ENCODE measurements at regions not wholly inside any gene's neighbourhood (a gene's known extent, or its start where the extent isn't known, plus 50 kb on each side); places are given as distances from the start of the nearest gene placed in this dataset.

DNA sequence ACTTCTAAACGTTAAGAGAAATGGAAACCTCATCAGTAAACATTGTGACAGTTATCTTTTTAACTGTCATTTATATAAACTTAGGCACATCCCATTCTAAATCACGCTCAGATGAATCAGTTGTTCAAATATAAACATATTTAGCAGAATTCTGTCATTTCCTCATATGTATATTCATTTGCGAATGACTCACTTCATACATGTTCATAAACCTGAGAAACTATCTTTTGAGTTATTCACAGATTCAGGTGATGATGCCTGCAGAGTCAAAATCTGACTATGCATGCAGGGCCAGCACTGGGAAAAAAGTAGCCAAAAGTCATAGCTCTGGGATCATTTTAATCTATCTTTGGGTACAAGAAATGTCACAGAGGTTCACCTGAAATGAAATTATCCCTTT, 153.8 kb upstream of the PKN2 start:
- DNase-seq (ENCODE audit: low spot score): no peak
- in situ Hi-C loops (cut with MboI; ENCODE audit: low sequenced_read_pairs, unreplicated experiment): no loop called here
- TF ChIP-seq, protein P1, sequence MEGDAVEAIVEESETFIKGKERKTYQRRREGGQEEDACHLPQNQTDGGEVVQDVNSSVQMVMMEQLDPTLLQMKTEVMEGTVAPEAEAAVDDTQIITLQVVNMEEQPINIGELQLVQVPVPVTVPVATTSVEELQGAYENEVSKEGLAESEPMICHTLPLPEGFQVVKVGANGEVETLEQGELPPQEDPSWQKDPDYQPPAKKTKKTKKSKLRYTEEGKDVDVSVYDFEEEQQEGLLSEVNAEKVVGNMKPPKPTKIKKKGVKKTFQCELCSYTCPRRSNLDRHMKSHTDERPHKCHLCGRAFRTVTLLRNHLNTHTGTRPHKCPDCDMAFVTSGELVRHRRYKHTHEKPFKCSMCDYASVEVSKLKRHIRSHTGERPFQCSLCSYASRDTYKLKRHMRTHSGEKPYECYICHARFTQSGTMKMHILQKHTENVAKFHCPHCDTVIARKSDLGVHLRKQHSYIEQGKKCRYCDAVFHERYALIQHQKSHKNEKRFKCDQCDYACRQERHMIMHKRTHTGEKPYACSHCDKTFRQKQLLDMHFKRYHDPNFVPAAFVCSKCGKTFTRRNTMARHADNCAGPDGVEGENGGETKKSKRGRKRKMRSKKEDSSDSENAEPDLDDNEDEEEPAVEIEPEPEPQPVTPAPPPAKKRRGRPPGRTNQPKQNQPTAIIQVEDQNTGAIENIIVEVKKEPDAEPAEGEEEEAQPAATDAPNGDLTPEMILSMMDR (IDR thresholded peaks at IDR 0.05; ENCODE audit: borderline replicate concordance, control extremely low read depth, extremely low read depth, insufficient read depth, missing control alignments): no peak

DNA sequence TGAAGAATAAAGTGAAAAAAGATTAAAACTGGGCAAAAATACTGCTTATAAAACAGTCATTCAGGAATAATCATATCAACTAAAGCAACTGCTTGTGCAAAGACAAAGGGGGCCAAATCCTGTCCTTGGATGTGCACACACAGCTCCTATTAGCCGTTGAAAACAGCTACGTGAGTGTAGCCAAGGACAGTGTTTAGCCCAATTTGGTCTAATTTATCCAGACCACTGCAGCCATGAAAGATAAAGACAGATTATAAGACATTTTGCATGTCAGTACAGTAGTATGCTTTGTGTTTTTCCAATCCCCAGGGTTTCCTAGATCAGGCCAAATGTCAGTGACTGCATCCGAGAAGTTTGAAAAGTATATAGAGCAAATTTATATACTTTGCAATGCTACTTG, 146.3 kb upstream of the PKN2 start:
- in situ Hi-C loops (cut with MboI; ENCODE audit: low sequenced_read_pairs, unreplicated experiment): no loop called here
- TF ChIP-seq, protein P1 (IDR thresholded peaks at IDR 0.05; ENCODE audit: borderline replicate concordance, control extremely low read depth, extremely low read depth, insufficient read depth, missing control alignments): no peak
- DNase-seq (ENCODE audit: low spot score): no peak

DNA sequence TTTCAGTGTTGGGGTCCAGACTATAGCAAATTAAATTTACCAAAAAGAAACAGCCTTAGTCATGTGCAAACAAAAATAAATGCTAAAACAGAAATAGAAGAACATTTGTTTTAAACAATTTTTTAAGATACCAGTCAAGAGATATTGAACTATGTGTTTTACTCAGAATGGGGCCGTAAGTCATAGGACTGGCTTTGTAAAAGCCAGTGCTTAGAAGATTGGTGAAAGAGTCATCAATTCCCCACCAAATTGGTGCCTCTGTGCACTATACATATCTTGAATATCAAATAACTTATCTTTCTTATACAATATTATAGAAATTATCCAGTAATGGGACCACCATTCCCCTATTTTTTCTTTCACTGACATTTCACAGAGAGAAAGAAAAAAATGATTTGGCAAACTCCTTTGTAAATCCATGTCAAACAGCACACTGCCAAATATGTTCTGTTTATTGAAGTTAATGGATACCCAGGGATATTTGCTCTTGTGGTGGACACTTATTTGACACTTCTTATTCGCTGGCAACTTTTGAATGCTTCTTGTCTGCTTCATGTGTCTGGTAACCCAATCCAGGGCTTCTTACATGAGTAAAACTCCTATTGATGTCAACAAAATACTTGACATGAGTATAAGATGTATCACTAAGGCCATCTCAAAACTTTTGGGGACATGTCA, 145.7 kb upstream of the PKN2 start:
- TF ChIP-seq, protein P1 (IDR thresholded peaks at IDR 0.05; ENCODE audit: borderline replicate concordance, control extremely low read depth, extremely low read depth, insufficient read depth, missing control alignments): no peak
- DNase-seq (ENCODE audit: low spot score): no peak
- in situ Hi-C loops (cut with MboI; ENCODE audit: low sequenced_read_pairs, unreplicated experiment): no loop called here

DNA sequence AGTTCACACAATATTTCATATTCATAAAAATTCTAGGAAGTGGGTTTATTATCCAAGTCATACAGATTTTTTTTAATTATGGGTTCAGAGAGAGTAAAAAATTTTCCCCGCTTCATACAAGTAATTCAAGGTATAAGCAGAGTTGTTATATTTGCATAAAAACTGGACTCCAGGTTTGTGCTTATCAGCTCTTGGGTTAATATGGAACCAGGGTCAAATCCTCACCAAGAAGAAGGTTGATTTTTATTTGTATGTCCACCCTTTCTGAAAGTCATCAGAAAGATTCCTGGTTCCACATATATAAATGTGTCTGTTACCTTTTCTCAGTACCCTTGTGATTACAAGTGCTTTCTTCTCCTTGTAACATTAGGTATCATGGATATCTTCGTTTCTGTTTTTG, 143.8 kb upstream of the PKN2 start:
- in situ Hi-C loops (cut with MboI; ENCODE audit: low sequenced_read_pairs, unreplicated experiment): no loop called here
- no peak for DNase-seq (ENCODE audit: low spot score)
- TF ChIP-seq, protein P1 (IDR thresholded peaks at IDR 0.05; ENCODE audit: borderline replicate concordance, control extremely low read depth, extremely low read depth, insufficient read depth, missing control alignments): no peak

DNA sequence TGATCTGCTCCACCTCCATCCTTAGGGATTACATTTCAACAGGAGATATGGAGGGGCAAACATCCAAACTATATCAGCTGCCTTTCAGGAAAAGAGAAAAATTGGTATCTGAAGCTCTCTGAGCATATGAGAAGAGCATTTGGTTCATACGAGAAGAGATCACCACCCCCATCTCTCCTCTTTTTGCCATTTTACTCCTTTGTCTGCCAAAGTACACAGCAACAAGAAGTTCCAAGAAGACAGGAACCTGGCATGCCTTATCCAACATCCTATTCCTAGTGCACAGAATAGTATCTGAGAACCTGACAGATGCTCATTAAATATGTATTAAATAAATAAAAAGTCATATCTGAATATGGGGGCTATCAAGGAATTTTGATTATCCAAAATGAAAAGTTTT, 142.5 kb upstream of the PKN2 start:
- TF ChIP-seq, protein P1 (IDR thresholded peaks at IDR 0.05; ENCODE audit: borderline replicate concordance, control extremely low read depth, extremely low read depth, insufficient read depth, missing control alignments): no peak
- in situ Hi-C loops (cut with MboI; ENCODE audit: low sequenced_read_pairs, unreplicated experiment): no loop called here
- DNase-seq (ENCODE audit: low spot score): no peak

DNA sequence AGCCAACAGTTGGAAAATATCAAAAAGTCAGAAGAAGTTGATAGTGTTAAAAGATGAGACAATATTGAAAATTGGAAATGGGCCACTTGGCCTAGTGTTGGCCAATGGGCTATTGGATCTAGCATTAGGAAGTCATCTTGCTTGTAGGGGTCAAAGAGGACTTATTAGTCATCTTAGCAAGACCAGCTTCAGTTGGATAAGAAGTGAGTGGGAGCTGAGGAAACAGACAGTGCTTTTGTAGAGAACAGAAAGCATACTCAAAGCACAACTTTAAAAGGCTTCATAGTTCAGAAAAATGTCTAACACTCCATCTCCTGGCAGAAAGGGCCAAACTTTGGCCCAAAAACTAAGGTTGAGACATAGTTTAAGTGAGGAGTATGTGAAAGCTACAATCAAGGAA, 139.9 kb upstream of the PKN2 start:
- in situ Hi-C loops (cut with MboI; ENCODE audit: low sequenced_read_pairs, unreplicated experiment): no loop called here
- no peak for DNase-seq (ENCODE audit: low spot score)
- TF ChIP-seq, protein P1 (IDR thresholded peaks at IDR 0.05; ENCODE audit: borderline replicate concordance, control extremely low read depth, extremely low read depth, insufficient read depth, missing control alignments): no peak
